ENCODE measurements at regions not wholly inside any gene's neighbourhood (a gene's known extent, or its start where the extent isn't known, plus 50 kb on each side); places are given as distances from the start of the nearest gene placed in this dataset.
A peak's percentile ranks its signal among the peaks of the same experiment; 100 is the strongest.

- H3K4me1 ChIP-seq: peaks cover 0 to 4% (median 0%) of the 10 kb centered on the region in 4 donors
- H3K27ac ChIP-seq: no peak overlapping the region
- H3K4me3 ChIP-seq: no peak overlapping the region
- TF ChIP-seq POLR2A (IDR thresholded peaks at IDR 0.05): no peak
- H3K27me3 ChIP-seq: no peaks in the 10 kb centered on the region
- H3K9me3 ChIP-seq: no peaks in the 10 kb centered on the region
- DNase-seq: peak in 1 of 3 donors; percentile 43
- H3K36me3 ChIP-seq: no peaks in the 10 kb centered on the region
Observed at GRCh38 chr9:135338546-135338945, 141.0 kb upstream of the PPP1R26 start.

- H3K9me3 ChIP-seq: no peaks in the 10 kb centered on the region
- peak in 2 of 3 donors; percentile 28 to 40 for DNase-seq
- H3K4me3 ChIP-seq: no peak overlapping the region
- H3K4me1 ChIP-seq: peaks cover 0 to 4% (median 0%) of the 10 kb centered on the region in 4 donors
- no peaks in the 10 kb centered on the region for H3K36me3 ChIP-seq
- no peaks in the 10 kb centered on the region for H3K27me3 ChIP-seq
- TF ChIP-seq POLR2A (IDR thresholded peaks at IDR 0.05) (no peak), CTCF (IDR thresholded peaks at IDR 0.05) (no peak)
- no peak overlapping the region for H3K27ac ChIP-seq
Observed at GRCh38 chr9:135339378-135339973, 140.1 kb upstream of the PPP1R26 start.

GRCh38 chr9:135340143-135340655 is 139.4 kb upstream of the PPP1R26 start:
- Histone ChIP-seq H3K4me1 (peaks cover 0 to 4% (median 0%) of the 10 kb centered on the region in 4 donors), H3K27ac (no peak overlapping the region), H3K36me3 (no peaks in the 10 kb centered on the region), H3K4me3 (no peak overlapping the region), H3K27me3 (no peaks in the 10 kb centered on the region), H3K9me3 (no peaks in the 10 kb centered on the region)
- DNase-seq: no peak
- TF ChIP-seq CTCF (IDR thresholded peaks at IDR 0.05) (no peak), POLR2A (IDR thresholded peaks at IDR 0.05) (no peak)

- DNase-seq: peak in 2 of 3 donors; percentile 9 to 24
- H3K36me3 ChIP-seq: no peaks in the 10 kb centered on the region
- no peaks in the 10 kb centered on the region for H3K9me3 ChIP-seq
- no peak overlapping the region for H3K4me3 ChIP-seq
- H3K27ac ChIP-seq: no peak overlapping the region
- no peak for TF ChIP-seq CTCF (IDR thresholded peaks at IDR 0.05)
- no peak for TF ChIP-seq POLR2A (IDR thresholded peaks at IDR 0.05)
- H3K27me3 ChIP-seq: no peaks in the 10 kb centered on the region
- peaks cover 0 to 4% (median 0%) of the 10 kb centered on the region in 4 donors for H3K4me1 ChIP-seq
Observed at GRCh38 chr9:135340726-135341475, 138.7 kb upstream of the PPP1R26 start.

- H3K27me3 ChIP-seq: no peaks in the 10 kb centered on the region
- peak in 1 of 3 donors; percentile 30 for DNase-seq
- H3K27ac ChIP-seq: no peak overlapping the region
- no peaks in the 10 kb centered on the region for H3K9me3 ChIP-seq
- H3K4me3 ChIP-seq: no peak overlapping the region
- TF ChIP-seq CTCF (IDR thresholded peaks at IDR 0.05) (no peak), POLR2A (IDR thresholded peaks at IDR 0.05) (no peak)
- H3K4me1 ChIP-seq: peaks cover 0 to 4% (median 0%) of the 10 kb centered on the region in 4 donors
- no peaks in the 10 kb centered on the region for H3K36me3 ChIP-seq
Observed at GRCh38 chr9:135341612-135342169, 137.9 kb upstream of the PPP1R26 start.
